ENCODE measurements at regions not wholly inside any gene's neighbourhood (a gene's known extent, or its start where the extent isn't known, plus 50 kb on each side); places are given as distances from the start of the nearest gene placed in this dataset.

DNA sequence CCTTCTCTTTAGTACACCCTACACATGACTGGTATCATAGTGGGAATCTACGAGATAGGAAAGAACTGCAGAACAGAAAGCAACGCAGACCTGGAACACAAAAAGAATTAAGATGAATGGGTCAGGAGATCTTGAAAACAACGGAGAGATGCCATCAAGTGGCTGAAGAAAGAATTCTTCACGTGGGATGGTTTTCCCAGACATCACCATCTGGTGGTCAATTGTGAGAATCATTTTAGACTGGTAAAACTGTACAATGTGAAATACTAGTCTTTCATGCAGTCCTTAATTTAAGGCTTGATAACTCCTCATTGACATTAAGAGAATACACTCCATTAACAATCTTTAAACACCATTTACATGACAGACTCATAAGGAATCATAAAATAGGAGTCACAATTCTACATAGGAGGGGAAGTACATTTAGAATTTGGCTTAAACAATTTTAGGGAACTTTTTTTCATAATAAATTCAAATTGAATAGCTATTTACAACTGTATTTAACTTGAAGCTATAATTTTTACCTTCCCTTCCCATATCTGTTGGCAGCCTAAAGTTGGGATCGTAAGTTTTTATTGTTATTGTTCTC is 128.4 kb upstream of the TRPM3 start:
- no peak for TF ChIP-seq POLR2A (IDR thresholded peaks at IDR 0.05; ENCODE audit: extremely low read depth, insufficient read length)
- TF ChIP-seq, protein P1, sequence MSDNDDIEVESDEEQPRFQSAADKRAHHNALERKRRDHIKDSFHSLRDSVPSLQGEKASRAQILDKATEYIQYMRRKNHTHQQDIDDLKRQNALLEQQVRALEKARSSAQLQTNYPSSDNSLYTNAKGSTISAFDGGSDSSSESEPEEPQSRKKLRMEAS (IDR thresholded peaks at IDR 0.05; ENCODE audit: low read depth, low read length): peak; percentile 52
- TF ChIP-seq, protein P2, sequence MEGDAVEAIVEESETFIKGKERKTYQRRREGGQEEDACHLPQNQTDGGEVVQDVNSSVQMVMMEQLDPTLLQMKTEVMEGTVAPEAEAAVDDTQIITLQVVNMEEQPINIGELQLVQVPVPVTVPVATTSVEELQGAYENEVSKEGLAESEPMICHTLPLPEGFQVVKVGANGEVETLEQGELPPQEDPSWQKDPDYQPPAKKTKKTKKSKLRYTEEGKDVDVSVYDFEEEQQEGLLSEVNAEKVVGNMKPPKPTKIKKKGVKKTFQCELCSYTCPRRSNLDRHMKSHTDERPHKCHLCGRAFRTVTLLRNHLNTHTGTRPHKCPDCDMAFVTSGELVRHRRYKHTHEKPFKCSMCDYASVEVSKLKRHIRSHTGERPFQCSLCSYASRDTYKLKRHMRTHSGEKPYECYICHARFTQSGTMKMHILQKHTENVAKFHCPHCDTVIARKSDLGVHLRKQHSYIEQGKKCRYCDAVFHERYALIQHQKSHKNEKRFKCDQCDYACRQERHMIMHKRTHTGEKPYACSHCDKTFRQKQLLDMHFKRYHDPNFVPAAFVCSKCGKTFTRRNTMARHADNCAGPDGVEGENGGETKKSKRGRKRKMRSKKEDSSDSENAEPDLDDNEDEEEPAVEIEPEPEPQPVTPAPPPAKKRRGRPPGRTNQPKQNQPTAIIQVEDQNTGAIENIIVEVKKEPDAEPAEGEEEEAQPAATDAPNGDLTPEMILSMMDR (IDR thresholded peaks at IDR 0.05; ENCODE audit: low read depth, low read length): peak; percentile 42
- TF ChIP-seq MYC (IDR thresholded peaks at IDR 0.05; ENCODE audit: low read depth, low read length): no peak
- peak; percentile 54 for DNase-seq (ENCODE audit: low read depth)
- no peak overlapping the region for H3K4me3 ChIP-seq (ENCODE audit: low read depth, low read length)

DNA sequence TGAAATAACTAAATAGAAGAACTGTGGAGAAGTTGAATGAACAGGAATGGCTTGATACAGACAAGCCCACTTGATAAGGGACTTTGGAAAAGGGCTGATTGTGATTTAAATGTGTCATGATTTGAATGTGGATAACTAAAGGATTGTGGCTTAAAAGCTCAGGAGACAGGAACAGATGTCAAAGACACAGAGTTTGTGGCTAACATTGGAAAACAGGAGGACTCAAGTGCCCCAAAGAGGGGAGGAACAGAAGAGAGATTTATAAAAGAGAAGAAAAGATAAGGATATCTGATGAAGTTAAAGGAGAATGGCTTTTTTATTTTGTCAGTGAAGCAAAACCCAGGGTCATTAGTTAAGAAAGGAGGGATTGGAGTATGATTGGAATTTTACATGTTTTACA is 124.2 kb upstream of the TRPM3 start:
- no peak for TF ChIP-seq MYC (IDR thresholded peaks at IDR 0.05; ENCODE audit: low read depth, low read length)
- TF ChIP-seq POLR2A (IDR thresholded peaks at IDR 0.05; ENCODE audit: extremely low read depth, insufficient read length): no peak
- TF ChIP-seq, protein P1 (IDR thresholded peaks at IDR 0.05; ENCODE audit: low read depth, low read length): no peak
- TF ChIP-seq, protein P2 (IDR thresholded peaks at IDR 0.05; ENCODE audit: low read depth, low read length): no peak
- DNase-seq (ENCODE audit: low read depth): no peak
- H3K4me3 ChIP-seq (ENCODE audit: low read depth, low read length): no peak overlapping the region

- no peak for DNase-seq (ENCODE audit: low read depth)
- H3K4me3 ChIP-seq (ENCODE audit: low read depth, low read length): no peak overlapping the region
- TF ChIP-seq, protein P2 (IDR thresholded peaks at IDR 0.05; ENCODE audit: low read depth, low read length): no peak
- TF ChIP-seq MYC (IDR thresholded peaks at IDR 0.05; ENCODE audit: low read depth, low read length): no peak
- TF ChIP-seq POLR2A (IDR thresholded peaks at IDR 0.05; ENCODE audit: extremely low read depth, insufficient read length): no peak
- TF ChIP-seq, protein P1 (IDR thresholded peaks at IDR 0.05; ENCODE audit: low read depth, low read length): no peak
Observed at GRCh38 chr9:71243951-71244350, 122.5 kb upstream of the TRPM3 start.

- no peak overlapping the region for H3K4me3 ChIP-seq (ENCODE audit: low read depth, low read length)
- TF ChIP-seq MYC (IDR thresholded peaks at IDR 0.05; ENCODE audit: low read depth, low read length): no peak
- TF ChIP-seq, protein P1 (IDR thresholded peaks at IDR 0.05; ENCODE audit: low read depth, low read length): no peak
- TF ChIP-seq, protein P2 (IDR thresholded peaks at IDR 0.05; ENCODE audit: low read depth, low read length): no peak
- TF ChIP-seq POLR2A (IDR thresholded peaks at IDR 0.05; ENCODE audit: extremely low read depth, insufficient read length): no peak
- DNase-seq (ENCODE audit: low read depth): no peak
Observed at GRCh38 chr9:71242081-71242480, 120.7 kb upstream of the TRPM3 start.

- no peak overlapping the region for H3K4me3 ChIP-seq (ENCODE audit: low read depth, low read length)
- TF ChIP-seq, protein P1 (IDR thresholded peaks at IDR 0.05; ENCODE audit: low read depth, low read length): no peak
- TF ChIP-seq, protein P2 (IDR thresholded peaks at IDR 0.05; ENCODE audit: low read depth, low read length): no peak
- TF ChIP-seq POLR2A (IDR thresholded peaks at IDR 0.05; ENCODE audit: extremely low read depth, insufficient read length) (no peak), MYC (IDR thresholded peaks at IDR 0.05; ENCODE audit: low read depth, low read length) (no peak)
- DNase-seq (ENCODE audit: low read depth): no peak
Observed at GRCh38 chr9:71237051-71237450, 115.6 kb upstream of the TRPM3 start.

Data from NB4 (cell line).